MM.1S (cell line): ENCODE measurements at regions not wholly inside any gene's neighbourhood (a gene's known extent, or its start where the extent isn't known, plus 50 kb on each side); places are given as distances from the start of the nearest gene placed in this dataset.

Experiments
- DNase-seq: peaks from one replicate; pipeline ENCODE4 v3.0.0-alpha.2; 2015
- H2AFZ ChIP-seq: fragments of 300-600 bp; sonication (generic); 2 replicates; pipeline ENCODE4 v1.6.0; 2016; ENCODE audit warnings: antibody characterized with exemption, low read length
- H3F3A ChIP-seq: fragments of 300-600 bp; sonication (generic); 2 replicates; pipeline ENCODE4 v1.6.1; 2016; ENCODE audit warnings: mild to moderate bottlenecking, antibody characterized with exemption, low read length, moderate library complexity, mixed read lengths; ENCODE audit not compliant: insufficient read depth
- H3K27ac ChIP-seq: fragments of 300-600 bp; sonication (generic); 2 replicates; pipeline ENCODE4 v1.5.1; 2016; ENCODE audit warnings: mild to moderate bottlenecking, low read length
- H3K27me3 ChIP-seq: fragments of 300-600 bp; sonication (generic); replicated peaks from 2 replicates; pipeline ENCODE4 v1.6.0; 2016; ENCODE audit warnings: low read length; ENCODE audit not compliant: insufficient read depth
- H3K36me3 ChIP-seq: fragments of 300-600 bp; sonication (generic); replicated peaks from 2 replicates; pipeline ENCODE4 v1.6.1; 2016; ENCODE audit warnings: mild to moderate bottlenecking, low read length, mixed read lengths; ENCODE audit not compliant: insufficient read depth
- H3K4me1 ChIP-seq: fragments of 300-600 bp; sonication (generic); 2 replicates; pipeline ENCODE4 v1.6.1; 2016; ENCODE audit warnings: low read length, mixed read lengths
- H3K4me2 ChIP-seq: fragments of 300-600 bp; sonication (generic); 2 replicates; pipeline ENCODE4 v1.6.0; 2016; ENCODE audit warnings: low read depth, low read length
- H3K4me3 ChIP-seq: fragments of 300-600 bp; sonication (generic); 2 replicates; pipeline ENCODE4 v1.5.1; 2016; ENCODE audit warnings: low read length, mixed read lengths
- H3K79me2 ChIP-seq: fragments of 300-600 bp; sonication (generic); 2 replicates; pipeline ENCODE4 v1.6.1; 2016; ENCODE audit warnings: mixed run types, low read length, mixed read lengths
- H3K9ac ChIP-seq: fragments of 300-600 bp; sonication (generic); 2 replicates; pipeline ENCODE4 v1.6.1; 2016; ENCODE audit warnings: low read length, mixed read lengths
- H3K9me2 ChIP-seq: fragments of 300-600 bp; sonication (generic); replicated peaks from 2 replicates; pipeline ENCODE4 v1.6.1; 2016; ENCODE audit warnings: mild to moderate bottlenecking, low read length, mixed read lengths; ENCODE audit not compliant: insufficient read depth
- H3K9me3 ChIP-seq: fragments of 300-600 bp; sonication (generic); replicated peaks from 2 replicates; pipeline ENCODE4 v1.6.1; 2016; ENCODE audit warnings: mild to moderate bottlenecking, low read length, mixed read lengths; ENCODE audit not compliant: insufficient read depth
- H4K20me1 ChIP-seq: fragments of 300-600 bp; sonication (generic); 2 replicates; pipeline ENCODE4 v1.6.1; 2016; ENCODE audit warnings: mild to moderate bottlenecking, low read length, moderate library complexity, mixed read lengths; ENCODE audit not compliant: insufficient read depth
- EZH2 ChIP-seq: fragments of 300-600 bp; sonication (generic); optimal IDR thresholded peaks from 2 replicates; pipeline ENCODE3; 2017; ENCODE audit warnings: low read depth, mild to moderate bottlenecking, antibody characterized with exemption, low read length, mixed read lengths
- EZH2phosphoT487 ChIP-seq: fragments of 300-600 bp; sonication (generic); IDR thresholded peaks from 2 replicates; pipeline ENCODE4 v1.6.1; 2018; ENCODE audit warnings: antibody characterized with exemption, low read length
- TF ChIP-seq, protein P1 (sequence below): fragments of 300-600 bp; sonication (generic); IDR thresholded peaks from 2 replicates; pipeline ENCODE4 v1.5.1; 2016; ENCODE audit warnings: antibody characterized with exemption, low read length, mixed read lengths

DNA sequence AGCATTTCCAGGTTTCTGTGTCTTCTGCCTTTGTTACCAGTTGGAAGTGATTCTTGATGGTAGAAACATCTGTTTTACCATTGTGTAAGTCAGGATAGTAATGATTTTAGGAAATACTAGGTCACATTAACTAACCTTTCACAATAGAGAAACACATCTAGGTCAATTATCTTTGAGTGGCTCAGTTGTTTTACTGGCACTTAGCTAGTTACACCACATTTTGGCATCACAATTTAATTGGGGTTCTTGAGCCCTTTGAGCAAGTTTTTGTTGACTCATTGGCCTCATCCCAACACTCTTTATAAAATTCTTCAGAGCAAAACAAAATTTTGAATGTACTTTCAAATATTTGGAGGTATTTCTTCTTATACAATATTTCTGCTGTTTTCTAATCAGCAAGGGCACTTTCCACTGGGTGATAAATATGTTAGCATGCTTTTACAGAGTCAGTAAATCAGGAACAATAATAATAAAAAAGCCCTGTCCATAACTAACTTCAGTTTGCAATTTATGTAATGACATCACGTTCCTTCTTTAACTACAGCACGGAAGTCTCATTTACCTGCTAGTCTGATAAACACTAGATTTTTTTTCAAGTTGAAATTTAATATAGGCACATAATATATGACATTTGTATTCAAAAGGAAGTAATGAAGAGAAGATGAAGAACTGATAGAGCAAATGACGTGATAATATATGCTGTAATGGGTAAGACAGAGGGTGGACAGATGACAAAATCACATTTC lies 64.8 kb upstream of the GK2 start:
- Histone ChIP-seq H2AFZ (no peak overlapping the region), H3K27me3 (no peaks in the 10 kb centered on the region), H3K9me2 (no peaks in the 10 kb centered on the region), H3K79me2 (no peaks in the 10 kb centered on the region), H3K36me3 (no peaks in the 10 kb centered on the region), H3K4me1 (no peaks in the 10 kb centered on the region), H3K4me3 (no peak overlapping the region), H3F3A (no peaks in the 10 kb centered on the region), H3K9ac (no peak overlapping the region), H3K4me2 (no peak overlapping the region), H4K20me1 (no peaks in the 10 kb centered on the region), H3K9me3 (no peaks in the 10 kb centered on the region), H3K27ac (no peak overlapping the region)
- DNase-seq, result no peak
- no peak for TF ChIP-seq EZH2phosphoT487
- TF ChIP-seq, protein P1, sequence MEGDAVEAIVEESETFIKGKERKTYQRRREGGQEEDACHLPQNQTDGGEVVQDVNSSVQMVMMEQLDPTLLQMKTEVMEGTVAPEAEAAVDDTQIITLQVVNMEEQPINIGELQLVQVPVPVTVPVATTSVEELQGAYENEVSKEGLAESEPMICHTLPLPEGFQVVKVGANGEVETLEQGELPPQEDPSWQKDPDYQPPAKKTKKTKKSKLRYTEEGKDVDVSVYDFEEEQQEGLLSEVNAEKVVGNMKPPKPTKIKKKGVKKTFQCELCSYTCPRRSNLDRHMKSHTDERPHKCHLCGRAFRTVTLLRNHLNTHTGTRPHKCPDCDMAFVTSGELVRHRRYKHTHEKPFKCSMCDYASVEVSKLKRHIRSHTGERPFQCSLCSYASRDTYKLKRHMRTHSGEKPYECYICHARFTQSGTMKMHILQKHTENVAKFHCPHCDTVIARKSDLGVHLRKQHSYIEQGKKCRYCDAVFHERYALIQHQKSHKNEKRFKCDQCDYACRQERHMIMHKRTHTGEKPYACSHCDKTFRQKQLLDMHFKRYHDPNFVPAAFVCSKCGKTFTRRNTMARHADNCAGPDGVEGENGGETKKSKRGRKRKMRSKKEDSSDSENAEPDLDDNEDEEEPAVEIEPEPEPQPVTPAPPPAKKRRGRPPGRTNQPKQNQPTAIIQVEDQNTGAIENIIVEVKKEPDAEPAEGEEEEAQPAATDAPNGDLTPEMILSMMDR, result no peak
- TF ChIP-seq EZH2, result no peak

DNA sequence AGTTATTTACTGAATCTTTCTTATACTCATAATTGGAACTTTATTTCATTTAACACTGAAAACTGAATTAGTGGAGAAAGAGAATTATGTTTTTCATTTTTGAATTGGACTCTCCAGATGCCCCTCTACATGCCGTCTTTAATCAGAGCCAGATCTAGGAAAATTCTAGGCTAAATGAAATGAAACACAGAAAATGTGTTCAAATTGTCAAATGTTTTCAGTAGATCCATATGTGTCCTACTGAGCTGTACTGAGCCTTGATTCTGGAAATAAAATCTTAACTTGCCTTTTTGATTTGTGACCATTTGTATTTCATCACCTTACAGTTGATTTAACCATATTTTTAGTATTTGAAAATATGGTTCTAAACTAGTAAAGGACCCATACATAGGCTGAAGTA lies 64.0 kb upstream of the GK2 start:
- Histone ChIP-seq H3K79me2 (no peaks in the 10 kb centered on the region), H3K36me3 (no peaks in the 10 kb centered on the region), H4K20me1 (no peaks in the 10 kb centered on the region), H3K4me2 (no peak overlapping the region), H3K9ac (no peak overlapping the region), H3K27me3 (no peaks in the 10 kb centered on the region), H2AFZ (no peak overlapping the region), H3F3A (no peaks in the 10 kb centered on the region), H3K9me3 (no peaks in the 10 kb centered on the region), H3K4me3 (no peak overlapping the region), H3K9me2 (no peaks in the 10 kb centered on the region), H3K27ac (no peak overlapping the region), H3K4me1 (no peaks in the 10 kb centered on the region)
- no peak for DNase-seq
- TF ChIP-seq, protein P1, result no peak
- no peak for TF ChIP-seq EZH2
- no peak for TF ChIP-seq EZH2phosphoT487

DNA sequence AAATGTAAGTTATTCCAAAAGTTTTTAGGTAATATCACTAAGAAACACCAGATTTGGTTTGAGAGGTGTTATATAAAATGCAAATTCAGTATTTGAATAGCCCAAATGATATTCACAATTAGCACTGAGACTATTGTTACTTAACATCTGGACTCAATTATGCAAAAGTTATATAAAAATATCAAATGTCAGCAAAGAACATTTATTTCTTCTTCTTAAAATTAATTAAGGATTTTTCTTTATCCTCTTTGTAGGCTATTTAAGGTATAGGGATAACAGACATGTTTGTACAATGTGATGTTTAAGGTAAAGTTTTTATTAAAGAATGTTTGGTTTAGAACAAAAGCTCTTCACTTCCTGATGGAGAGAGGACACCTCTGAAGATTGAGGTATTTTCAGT lies 63.3 kb upstream of the GK2 start:
- DNase-seq, result no peak
- Histone ChIP-seq H3K4me3 (no peak overlapping the region), H3K79me2 (no peaks in the 10 kb centered on the region), H3K9me2 (no peaks in the 10 kb centered on the region), H4K20me1 (no peaks in the 10 kb centered on the region), H3K4me2 (no peak overlapping the region), H3K27me3 (no peaks in the 10 kb centered on the region), H3K27ac (no peak overlapping the region), H3K9ac (no peak overlapping the region), H3K36me3 (no peaks in the 10 kb centered on the region), H3K9me3 (no peaks in the 10 kb centered on the region), H2AFZ (no peak overlapping the region), H3K4me1 (no peaks in the 10 kb centered on the region), H3F3A (no peaks in the 10 kb centered on the region)
- no peak for TF ChIP-seq EZH2phosphoT487
- TF ChIP-seq, protein P1, result no peak
- TF ChIP-seq EZH2, result no peak
